Astrocyte (in vitro differentiated cells and primary cell): ENCODE measurements at regions not wholly inside any gene's neighbourhood (a gene's known extent, or its start where the extent isn't known, plus 50 kb on each side); places are given as distances from the start of the nearest gene placed in this dataset.

Experiments
- DNase-seq: peaks from one replicate; pipeline ENCODE4 v3.0.0-alpha.2; 2010; ENCODE audit warnings: low read depth
- FAIRE-seq: peaks from 2 replicates; lab custom pipeline; 2011; peaks lifted over from hg19 to GRCh38; lab: Jason Lieb, UNC
- H2AFZ ChIP-seq: 2 replicates; pipeline ENCODE4 v1.6.0; 2012; ENCODE audit warnings: low read depth, low read length, inconsistent platforms
- H3K27ac ChIP-seq: 2 replicates; pipeline ENCODE4 v1.5.1; 2011; ENCODE audit warnings: low read depth, low read length, inconsistent platforms
- H3K27me3 ChIP-seq: 2 replicates; pipeline ENCODE4 v1.6.0; 2011; ENCODE audit warnings: low read length, inconsistent platforms; ENCODE audit not compliant: insufficient read depth
- H3K36me3 ChIP-seq: 2 replicates; pipeline ENCODE4 v1.5.1; 2011; ENCODE audit warnings: low read length, inconsistent platforms; ENCODE audit not compliant: insufficient read depth
- H3K4me1 ChIP-seq: 2 replicates; pipeline ENCODE4 v1.5.1; 2011; ENCODE audit warnings: low read length, inconsistent platforms; ENCODE audit not compliant: insufficient read depth
- H3K4me2 ChIP-seq: 2 replicates; pipeline ENCODE4 v1.6.0; 2012; ENCODE audit warnings: low read length, inconsistent platforms
- H3K4me3 ChIP-seq: 2 replicates; pipeline ENCODE4 v1.5.1; 2011; ENCODE audit warnings: low read depth, mild to moderate bottlenecking, low read length, inconsistent platforms; ENCODE audit not compliant: insufficient read depth
- H3K79me2 ChIP-seq: 2 replicates; pipeline ENCODE4 v1.6.0; 2012; ENCODE audit warnings: mild to moderate bottlenecking, low read length, inconsistent platforms; ENCODE audit not compliant: insufficient read depth
- H3K9ac ChIP-seq: 2 replicates; pipeline ENCODE4 v1.6.0; 2012; ENCODE audit warnings: mild to moderate bottlenecking, low read length, inconsistent platforms
- H3K9me3 ChIP-seq: 2 replicates; pipeline ENCODE4 v1.5.1; 2012; ENCODE audit warnings: low read depth, mild to moderate bottlenecking, low read length, inconsistent platforms; ENCODE audit not compliant: insufficient read depth
- H4K20me1 ChIP-seq: 2 replicates; pipeline ENCODE4 v1.6.0; 2012; ENCODE audit warnings: low read length, inconsistent platforms; ENCODE audit not compliant: insufficient read depth
- H3K27ac Mint-ChIP-seq: one replicate; pipeline ENCODE4 v1.8.0; 2021; ENCODE audit warnings: mild to moderate bottlenecking, mixed read lengths; ENCODE audit not compliant: unreplicated experiment
- H3K27me3 Mint-ChIP-seq: one replicate; pipeline ENCODE4 v1.8.0; 2021; ENCODE audit warnings: low read depth, mixed read lengths; ENCODE audit not compliant: unreplicated experiment
- H3K36me3 Mint-ChIP-seq: one replicate; pipeline ENCODE4 v1.8.0; 2021; ENCODE audit warnings: low read depth, mixed read lengths; ENCODE audit not compliant: unreplicated experiment
- H3K4me1 Mint-ChIP-seq: one replicate; pipeline ENCODE4 v1.8.0; 2021; ENCODE audit warnings: low read depth, mixed read lengths; ENCODE audit not compliant: unreplicated experiment
- H3K4me3 Mint-ChIP-seq: one replicate; pipeline ENCODE4 v1.8.0; 2021; ENCODE audit warnings: mild to moderate bottlenecking, moderate library complexity, mixed read lengths; ENCODE audit not compliant: unreplicated experiment
- H3K9me3 Mint-ChIP-seq: one replicate; pipeline ENCODE4 v1.8.0; 2021; ENCODE audit warnings: mild to moderate bottlenecking, mixed read lengths; ENCODE audit not compliant: unreplicated experiment
- EZH2 ChIP-seq: IDR thresholded peaks from 2 replicates; pipeline ENCODE4 v1.6.1; 2012; ENCODE audit warnings: mild to moderate bottlenecking, low read length, inconsistent platforms; ENCODE audit not compliant: insufficient read depth
- TF ChIP-seq, protein P1 (sequence below): IDR thresholded peaks from 2 replicates; pipeline ENCODE4 v1.5.1; 2011; ENCODE audit warnings: low read depth, mild to moderate bottlenecking, inconsistent platforms, low read length, moderate library complexity; ENCODE audit not compliant: insufficient read depth

DNA sequence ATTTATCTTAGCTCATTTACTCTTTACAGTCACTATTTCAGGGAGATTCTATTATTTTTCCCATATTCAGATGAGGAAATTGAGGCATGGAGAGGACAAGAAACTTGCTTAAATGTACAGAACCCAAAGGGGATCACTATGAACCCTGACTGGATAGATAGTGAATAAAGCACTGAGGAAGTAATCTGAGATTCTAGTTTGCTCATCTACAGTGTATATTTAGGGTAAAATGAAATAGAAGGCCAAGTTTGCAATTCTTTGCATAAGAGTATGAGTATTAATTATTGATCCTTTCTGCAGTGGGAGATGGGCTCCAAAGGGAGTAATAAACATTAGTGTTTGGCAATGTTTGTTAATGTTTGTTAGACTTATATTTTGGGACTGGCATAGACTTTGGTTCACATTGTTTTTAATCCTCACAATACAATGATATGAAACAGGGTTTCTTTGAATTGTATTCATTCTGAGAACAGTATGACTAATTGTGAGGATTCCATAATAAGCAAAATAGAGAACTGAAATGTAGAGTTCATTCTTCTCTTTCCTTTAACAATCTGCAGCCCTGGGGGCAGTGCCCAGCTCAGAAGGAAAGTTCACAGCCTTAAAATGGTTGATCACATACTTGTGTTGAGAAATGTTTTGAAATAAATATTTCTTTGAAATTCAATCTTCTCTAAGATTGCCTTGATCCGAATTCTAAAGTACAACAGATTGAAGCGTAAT, 131.0 kb upstream of the ZNF804B start:
- TF ChIP-seq EZH2, result no peak
- TF ChIP-seq, protein P1, sequence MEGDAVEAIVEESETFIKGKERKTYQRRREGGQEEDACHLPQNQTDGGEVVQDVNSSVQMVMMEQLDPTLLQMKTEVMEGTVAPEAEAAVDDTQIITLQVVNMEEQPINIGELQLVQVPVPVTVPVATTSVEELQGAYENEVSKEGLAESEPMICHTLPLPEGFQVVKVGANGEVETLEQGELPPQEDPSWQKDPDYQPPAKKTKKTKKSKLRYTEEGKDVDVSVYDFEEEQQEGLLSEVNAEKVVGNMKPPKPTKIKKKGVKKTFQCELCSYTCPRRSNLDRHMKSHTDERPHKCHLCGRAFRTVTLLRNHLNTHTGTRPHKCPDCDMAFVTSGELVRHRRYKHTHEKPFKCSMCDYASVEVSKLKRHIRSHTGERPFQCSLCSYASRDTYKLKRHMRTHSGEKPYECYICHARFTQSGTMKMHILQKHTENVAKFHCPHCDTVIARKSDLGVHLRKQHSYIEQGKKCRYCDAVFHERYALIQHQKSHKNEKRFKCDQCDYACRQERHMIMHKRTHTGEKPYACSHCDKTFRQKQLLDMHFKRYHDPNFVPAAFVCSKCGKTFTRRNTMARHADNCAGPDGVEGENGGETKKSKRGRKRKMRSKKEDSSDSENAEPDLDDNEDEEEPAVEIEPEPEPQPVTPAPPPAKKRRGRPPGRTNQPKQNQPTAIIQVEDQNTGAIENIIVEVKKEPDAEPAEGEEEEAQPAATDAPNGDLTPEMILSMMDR, result no peak
- H3K4me1 ChIP-seq, result no peaks in the 10 kb centered on the region
- no peaks in the 10 kb centered on the region for H3K79me2 ChIP-seq
- no peaks in the 10 kb centered on the region for H3K9me3 ChIP-seq
- no peaks in the 10 kb centered on the region for H3K36me3 ChIP-seq
- H3K36me3 Mint-ChIP-seq, result no peaks in the 10 kb centered on the region
- H3K4me1 Mint-ChIP-seq, result no peaks in the 10 kb centered on the region
- FAIRE-seq, result no peak
- H3K4me3 Mint-ChIP-seq, result no peak overlapping the region
- H3K27ac ChIP-seq, result no peak overlapping the region
- H3K9ac ChIP-seq, result no peak overlapping the region
- no peaks in the 10 kb centered on the region for H3K27me3 ChIP-seq
- H3K9me3 Mint-ChIP-seq, result peaks cover 1% of the 10 kb centered on the region
- no peak overlapping the region for H3K27ac Mint-ChIP-seq
- H3K4me3 ChIP-seq, result no peak overlapping the region
- no peak overlapping the region for H2AFZ ChIP-seq
- no peaks in the 10 kb centered on the region for H3K27me3 Mint-ChIP-seq
- no peak for DNase-seq
- H4K20me1 ChIP-seq, result no peaks in the 10 kb centered on the region
- H3K4me2 ChIP-seq, result no peak overlapping the region

DNA sequence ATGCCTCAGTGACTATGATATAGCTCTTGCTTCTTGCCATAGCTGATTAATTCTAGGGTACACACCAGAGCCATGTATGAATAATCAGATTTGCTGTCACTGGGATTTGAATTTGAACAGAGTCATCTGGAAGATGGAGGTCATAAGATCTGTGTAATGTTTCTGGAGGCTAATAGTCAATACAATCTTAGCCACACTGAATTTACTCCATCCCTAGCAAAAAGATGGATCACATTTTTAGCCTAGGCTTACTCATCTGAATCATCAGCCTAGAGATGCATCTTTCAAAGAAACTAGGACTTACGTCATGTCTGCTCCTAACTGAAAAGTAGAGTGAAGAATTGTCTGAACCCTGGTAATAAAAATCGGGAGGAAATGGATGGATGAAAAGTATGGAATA, 142.3 kb upstream of the ZNF804B start:
- Histone ChIP-seq H3K4me1 (no peaks in the 10 kb centered on the region), H2AFZ (no peak overlapping the region), H3K79me2 (no peaks in the 10 kb centered on the region), H3K27me3 (no peaks in the 10 kb centered on the region), H3K27ac (no peak overlapping the region), H4K20me1 (no peaks in the 10 kb centered on the region), H3K9ac (no peak overlapping the region), H3K4me2 (no peak overlapping the region), H3K4me3 (no peak overlapping the region), H3K9me3 (no peaks in the 10 kb centered on the region), H3K36me3 (no peaks in the 10 kb centered on the region)
- no peak overlapping the region for H3K4me3 Mint-ChIP-seq
- peaks cover 2% of the 10 kb centered on the region for H3K4me1 Mint-ChIP-seq
- no peak for TF ChIP-seq EZH2
- TF ChIP-seq, protein P1, result no peak
- FAIRE-seq (no peak), DNase-seq (no peak)
- no peaks in the 10 kb centered on the region for H3K27me3 Mint-ChIP-seq
- H3K9me3 Mint-ChIP-seq, result no peaks in the 10 kb centered on the region
- H3K27ac Mint-ChIP-seq, result no peak overlapping the region
- no peaks in the 10 kb centered on the region for H3K36me3 Mint-ChIP-seq

DNA sequence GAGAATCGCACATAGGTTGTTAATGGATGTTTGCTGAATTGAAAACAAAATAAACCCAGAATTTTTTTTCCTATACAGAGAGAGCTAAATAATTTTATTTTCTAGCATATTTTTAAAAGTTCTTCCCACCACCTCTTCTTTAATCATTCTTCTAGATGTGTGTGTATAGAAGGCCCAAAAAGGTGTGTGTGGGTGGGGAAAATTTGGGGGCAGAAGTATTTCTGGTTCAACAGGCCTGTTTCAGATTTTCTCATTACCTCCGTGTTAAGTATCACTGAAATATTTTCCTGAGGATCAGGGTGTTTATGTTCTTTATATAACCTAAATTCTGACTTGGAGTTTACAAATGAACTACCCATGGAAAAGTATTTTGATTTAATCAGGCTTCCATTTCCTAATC, 144.2 kb upstream of the ZNF804B start:
- no peak overlapping the region for H3K4me2 ChIP-seq
- H3K27me3 ChIP-seq, result no peaks in the 10 kb centered on the region
- H3K9ac ChIP-seq, result no peak overlapping the region
- H2AFZ ChIP-seq, result no peak overlapping the region
- DNase-seq (no peak), FAIRE-seq (no peak)
- no peaks in the 10 kb centered on the region for H3K79me2 ChIP-seq
- H3K27ac Mint-ChIP-seq, result no peak overlapping the region
- H3K4me3 Mint-ChIP-seq, result no peak overlapping the region
- peaks cover 2% of the 10 kb centered on the region for H3K4me1 Mint-ChIP-seq
- H3K4me1 ChIP-seq, result no peaks in the 10 kb centered on the region
- TF ChIP-seq EZH2, result no peak
- TF ChIP-seq, protein P1, result no peak
- no peaks in the 10 kb centered on the region for H3K36me3 ChIP-seq
- H4K20me1 ChIP-seq, result no peaks in the 10 kb centered on the region
- H3K9me3 ChIP-seq, result no peaks in the 10 kb centered on the region
- H3K36me3 Mint-ChIP-seq, result no peaks in the 10 kb centered on the region
- no peaks in the 10 kb centered on the region for H3K27me3 Mint-ChIP-seq
- H3K27ac ChIP-seq, result no peak overlapping the region
- H3K9me3 Mint-ChIP-seq, result no peaks in the 10 kb centered on the region
- no peak overlapping the region for H3K4me3 ChIP-seq
